Activated B cell treated with CpG ODN at 0.5 μM for 24 hours (primary cell): ENCODE measurements at regions not wholly inside any gene's neighbourhood (a gene's known extent, or its start where the extent isn't known, plus 50 kb on each side); places are given as distances from the start of the nearest gene placed in this dataset.

Source experiments
- ATAC-seq: fragments of 200-7000 bp; cut with Tn5 transposase; one replicate; pipeline ENCODE4 v1.10.0; 2021; ENCODE audit warnings: low read depth, mild to moderate bottlenecking, moderate library complexity
- CTCF ChIA-PET: fragments of 350-600 bp; sonication (Branson Sonifier 250); formaldehyde crosslinking; loops from one replicate; lab custom pipeline; 2021; ENCODE audit warnings: antibody characterized with exemption; lab: Charles Lee
- POLR2A ChIA-PET: fragments of 350-600 bp; sonication (Branson Sonifier 250); formaldehyde crosslinking; loops from one replicate; lab custom pipeline; 2021; ENCODE audit warnings: antibody characterized with exemption; lab: Charles Lee
- DNase-seq: peaks from one replicate; pipeline ENCODE4 v3.0.0; 2022
- H3K27ac Mint-ChIP-seq: one replicate; pipeline ENCODE4 v1.8.0; 2020; ENCODE audit warnings: mixed read lengths
- H3K27me3 Mint-ChIP-seq: one replicate; pipeline ENCODE4 v1.8.0; 2021; ENCODE audit warnings: mixed read lengths
- H3K36me3 Mint-ChIP-seq: one replicate; pipeline ENCODE4 v1.8.0; 2021; ENCODE audit warnings: low read depth, mixed read lengths
- H3K4me1 Mint-ChIP-seq: one replicate; pipeline ENCODE4 v1.8.0; 2021; ENCODE audit warnings: mixed read lengths
- H3K4me3 Mint-ChIP-seq: one replicate; pipeline ENCODE4 v1.8.0; 2020; ENCODE audit warnings: mild to moderate bottlenecking, mixed read lengths
- H3K9me3 Mint-ChIP-seq: one replicate; pipeline ENCODE4 v1.8.0; 2020; ENCODE audit warnings: mixed read lengths
- CTCF ChIP-seq: fragments of 200-600 bp; IDR thresholded peaks from one replicate; pipeline ENCODE4 v1.8.0; 2022; ENCODE audit warnings: antibody characterized with exemption, mild to moderate bottlenecking
- intact Hi-C: fragments of 100-400 bp; cut with micrococcal nuclease; formaldehyde crosslinking; loops from one replicate; pipeline ENCODE4 v1.15.1; 2024

- DNase-seq: no peak
- intact Hi-C loops: loop anchor here (10.0 kb wide), 1 partner anchor 1081 kb away; no protein-coding TSS in a partner anchor
- H3K36me3 Mint-ChIP-seq: no peaks in the 10 kb centered on the region
- no peak for ATAC-seq
- no peak for TF ChIP-seq CTCF
- H3K27ac Mint-ChIP-seq: no peak overlapping the region
- POLR2A ChIA-PET: no interaction called here
- H3K4me3 Mint-ChIP-seq: no peak overlapping the region
- CTCF ChIA-PET: interaction anchor here (1.0 kb wide), 1 partner anchor 740 kb away, joined by 3 read pairs; no protein-coding TSS in a partner anchor
- peaks cover 2% of the 10 kb centered on the region for H3K4me1 Mint-ChIP-seq
- peaks cover 9% of the 10 kb centered on the region for H3K27me3 Mint-ChIP-seq
- H3K9me3 Mint-ChIP-seq: no peaks in the 10 kb centered on the region
Observed at GRCh38 chr6:105483492-105483891, 80.6 kb upstream of the PREP start.

GRCh38 chr6:105482921-105483320 is 80.0 kb upstream of the PREP start:
- DNase-seq (no peak), ATAC-seq (no peak)
- no peak overlapping the region for H3K27ac Mint-ChIP-seq
- intact Hi-C loops: loop anchor here (10.0 kb wide), 1 partner anchor 1082 kb away; no protein-coding TSS in a partner anchor
- no peaks in the 10 kb centered on the region for H3K9me3 Mint-ChIP-seq
- no peak overlapping the region for H3K4me3 Mint-ChIP-seq
- H3K4me1 Mint-ChIP-seq: peaks cover 2% of the 10 kb centered on the region
- ChIA-PET CTCF (no interaction called here), POLR2A (no interaction called here)
- TF ChIP-seq CTCF: no peak
- H3K27me3 Mint-ChIP-seq: peaks cover 10% of the 10 kb centered on the region
- no peaks in the 10 kb centered on the region for H3K36me3 Mint-ChIP-seq

GRCh38 chr6:105482227-105482844 is 79.5 kb upstream of the PREP start:
- Mint-ChIP-seq H3K4me3 (no peak overlapping the region), H3K27me3 (peaks cover 10% of the 10 kb centered on the region), H3K4me1 (peaks cover 2% of the 10 kb centered on the region), H3K9me3 (no peaks in the 10 kb centered on the region), H3K36me3 (no peaks in the 10 kb centered on the region), H3K27ac (no peak overlapping the region)
- TF ChIP-seq CTCF: no peak
- DNase-seq (no peak), ATAC-seq (no peak)
- ChIA-PET POLR2A (no interaction called here), CTCF (no interaction called here)
- intact Hi-C loops: loop anchor here (10.0 kb wide), 1 partner anchor 1082 kb away; no protein-coding TSS in a partner anchor

- Mint-ChIP-seq H3K27me3 (peaks cover 11% of the 10 kb centered on the region), H3K27ac (no peak overlapping the region), H3K4me3 (no peak overlapping the region), H3K36me3 (no peaks in the 10 kb centered on the region), H3K9me3 (peaks cover 5% of the 10 kb centered on the region), H3K4me1 (no peaks in the 10 kb centered on the region)
- intact Hi-C loops: no loop called here
- TF ChIP-seq CTCF: no peak
- POLR2A ChIA-PET: no interaction called here
- ATAC-seq (no peak), DNase-seq (no peak)
- CTCF ChIA-PET: no interaction called here
Observed at GRCh38 chr6:105476978-105477377, 74.1 kb upstream of the PREP start.

- Mint-ChIP-seq H3K4me1 (no peaks in the 10 kb centered on the region), H3K36me3 (no peaks in the 10 kb centered on the region), H3K9me3 (peaks cover 5% of the 10 kb centered on the region), H3K27ac (no peak overlapping the region), H3K4me3 (no peak overlapping the region), H3K27me3 (peaks cover 11% of the 10 kb centered on the region)
- no peak for DNase-seq
- ChIA-PET POLR2A (no interaction called here), CTCF (no interaction called here)
- no peak for ATAC-seq
- intact Hi-C loops: no loop called here
- no peak for TF ChIP-seq CTCF
Observed at GRCh38 chr6:105474234-105474633, 71.4 kb upstream of the PREP start.
